ENCODE measurements at regions not wholly inside any gene's neighbourhood (a gene's known extent, or its start where the extent isn't known, plus 50 kb on each side); places are given as distances from the start of the nearest gene placed in this dataset.

GRCh38 chr15:100785181-100786138, 94.2 kb upstream of the ALDH1A3 start:
- peak in 1 of 2 donors; percentile 9 for DNase-seq

GRCh38 chr15:100786139-100786531, 93.5 kb upstream of the ALDH1A3 start:
- peak in 1 of 2 donors; percentile 7 for DNase-seq

GRCh38 chr15:100786901-100787566, 92.6 kb upstream of the ALDH1A3 start:
- DNase-seq, result peak in 1 of 2 donors; percentile 6

- peak in 1 of 2 donors; percentile 15 for DNase-seq
These were observed 91.8 kb upstream of the ALDH1A3 start for GRCh38 chr15:100787567-100788417.

- DNase-seq, result peak in 1 of 2 donors; percentile 2
These were observed 91.1 kb upstream of the ALDH1A3 start for GRCh38 chr15:100788418-100789105.

- DNase-seq, result peak in 1 of 2 donors; percentile 1
These were observed 88.8 kb upstream of the ALDH1A3 start for GRCh38 chr15:100790786-100791265.

- DNase-seq, result no peak
These were observed 85.6 kb upstream of the ALDH1A3 start for GRCh38 chr15:100794008-100794407.

- no peak for DNase-seq
These were observed 78.3 kb upstream of the ALDH1A3 start for GRCh38 chr15:100801256-100801900.

- no peak for DNase-seq
These were observed 77.0 kb upstream of the ALDH1A3 start for GRCh38 chr15:100802421-100803170.

GRCh38 chr15:100803171-100803440, 76.5 kb upstream of the ALDH1A3 start:
- DNase-seq, result no peak

- DNase-seq, result no peak
These were observed 73.5 kb upstream of the ALDH1A3 start for GRCh38 chr15:100806157-100806556.

- no peak for DNase-seq
These were observed 72.6 kb upstream of the ALDH1A3 start for GRCh38 chr15:100807028-100807427.

GRCh38 chr15:100808691-100809090, 70.9 kb upstream of the ALDH1A3 start:
- no peak for DNase-seq

GRCh38 chr15:100809151-100809550, 70.5 kb upstream of the ALDH1A3 start:
- DNase-seq, result no peak

- no peak for DNase-seq
These were observed 70.0 kb upstream of the ALDH1A3 start for GRCh38 chr15:100809587-100809986.

GRCh38 chr15:100810229-100810628, 69.4 kb upstream of the ALDH1A3 start:
- no peak for DNase-seq

- no peak for DNase-seq
These were observed 68.8 kb upstream of the ALDH1A3 start for GRCh38 chr15:100810831-100811230.

GRCh38 chr15:100812802-100813201, 66.8 kb upstream of the ALDH1A3 start:
- DNase-seq, result no peak

GRCh38 chr15:100818927-100819326, 60.7 kb upstream of the ALDH1A3 start:
- no peak for DNase-seq

GRCh38 chr15:100820528-100820927, 59.1 kb upstream of the ALDH1A3 start:
- no peak for DNase-seq

- DNase-seq, result no peak
These were observed 58.3 kb upstream of the ALDH1A3 start for GRCh38 chr15:100821327-100821726.
